BLaER1 (cell line): ENCODE measurements at regions not wholly inside any gene's neighbourhood (a gene's known extent, or its start where the extent isn't known, plus 50 kb on each side); places are given as distances from the start of the nearest gene placed in this dataset.
"Not testable (repeated sequence)": the region's sequence is repeated elsewhere in the genome, so short reads cannot be mapped to it uniquely, and the experiment has no call there.

Experiments used
- H3K27ac ChIP-seq: shearing (Covaris generic); formaldehyde crosslinking; 2 replicates; pipeline ENCODE4 v1.8.1; 2022
- H3K27me3 ChIP-seq: shearing (Covaris generic); formaldehyde crosslinking; 2 replicates; pipeline ENCODE4 v1.8.1; 2022
- H3K36me3 ChIP-seq: shearing (Covaris generic); formaldehyde crosslinking; 2 replicates; pipeline ENCODE4 v1.8.1; 2022
- H3K4me1 ChIP-seq: shearing (Covaris generic); formaldehyde crosslinking; 2 replicates; pipeline ENCODE4 v1.8.1; 2022
- H3K4me2 ChIP-seq: shearing (Covaris generic); formaldehyde crosslinking; 2 replicates; pipeline ENCODE4 v1.8.1; 2022
- H3K4me3 ChIP-seq: shearing (Covaris generic); formaldehyde crosslinking; 2 replicates; pipeline ENCODE4 v1.8.1; 2022
- H3K9ac ChIP-seq: shearing (Covaris generic); formaldehyde crosslinking; 2 replicates; pipeline ENCODE4 v1.8.1; 2022
- H3K9me3 ChIP-seq: shearing (Covaris generic); formaldehyde crosslinking; 2 replicates; pipeline ENCODE4 v1.8.1; 2022
- H4K20me1 ChIP-seq: shearing (Covaris generic); formaldehyde crosslinking; 2 replicates; pipeline ENCODE4 v1.8.1; 2022
- Cebpa-rat ChIP-seq: shearing (Covaris generic); IDR thresholded peaks from 2 replicates; pipeline ENCODE4 v1.8.1; 2022

DNA sequence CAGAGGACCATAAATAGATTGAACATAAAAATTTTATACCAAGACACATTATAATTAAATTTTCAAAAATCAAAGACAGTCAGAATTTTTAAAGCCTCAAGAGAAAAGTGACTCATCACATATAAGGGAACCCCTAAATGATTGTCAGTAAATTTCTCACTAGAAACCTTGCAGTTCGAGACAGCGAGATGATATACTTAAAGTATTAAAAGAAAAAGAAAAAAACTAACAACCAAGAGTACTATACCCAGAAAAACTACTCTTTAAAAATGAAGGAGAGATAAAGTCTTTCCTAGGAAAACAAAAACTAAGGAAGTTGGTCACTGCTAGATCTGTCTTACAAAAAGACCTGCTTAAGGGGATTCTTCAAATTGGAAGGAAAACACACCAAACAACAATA, 251.4 kb upstream of the MSX2 start:
- no peak overlapping the region for H3K4me3 ChIP-seq

DNA sequence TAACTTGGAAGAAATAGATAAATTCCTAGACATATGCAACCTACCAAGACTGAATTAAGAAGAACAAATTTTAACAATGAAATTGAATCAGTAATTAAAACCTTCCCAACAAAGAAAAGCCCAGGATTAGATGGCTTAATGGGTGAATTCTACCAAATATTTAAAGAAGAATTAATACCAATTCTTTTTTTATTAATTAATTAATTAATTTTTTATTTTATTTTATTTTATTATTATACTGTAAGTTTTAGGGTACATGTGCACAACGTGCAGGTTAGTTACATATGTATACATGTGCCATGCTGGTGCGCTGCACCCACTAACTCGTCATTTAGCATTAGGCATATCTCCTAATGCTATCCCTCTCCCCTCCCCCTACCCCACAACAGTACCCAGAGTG, 248.4 kb upstream of the MSX2 start:
- not testable (repeated sequence) for H3K4me2 ChIP-seq, H3K27ac ChIP-seq, H3K27me3 ChIP-seq, H3K36me3 ChIP-seq, H3K4me3 ChIP-seq, H4K20me1 ChIP-seq, H3K4me1 ChIP-seq, H3K9ac ChIP-seq
- peaks cover 27% of the 10 kb centered on the region for H3K9me3 ChIP-seq

More for the DNA sequence above, 251.4 kb upstream of the MSX2 start:
- H3K27me3 ChIP-seq, result no peaks in the 10 kb centered on the region
- no peak for TF ChIP-seq Cebpa-rat
- H3K9me3 ChIP-seq, result peaks cover 12% of the 10 kb centered on the region
- no peak overlapping the region for H3K27ac ChIP-seq
- H3K4me2 ChIP-seq, result no peak overlapping the region
- no peaks in the 10 kb centered on the region for H4K20me1 ChIP-seq
- no peaks in the 10 kb centered on the region for H3K36me3 ChIP-seq
- H3K9ac ChIP-seq, result no peak overlapping the region
- no peaks in the 10 kb centered on the region for H3K4me1 ChIP-seq

DNA sequence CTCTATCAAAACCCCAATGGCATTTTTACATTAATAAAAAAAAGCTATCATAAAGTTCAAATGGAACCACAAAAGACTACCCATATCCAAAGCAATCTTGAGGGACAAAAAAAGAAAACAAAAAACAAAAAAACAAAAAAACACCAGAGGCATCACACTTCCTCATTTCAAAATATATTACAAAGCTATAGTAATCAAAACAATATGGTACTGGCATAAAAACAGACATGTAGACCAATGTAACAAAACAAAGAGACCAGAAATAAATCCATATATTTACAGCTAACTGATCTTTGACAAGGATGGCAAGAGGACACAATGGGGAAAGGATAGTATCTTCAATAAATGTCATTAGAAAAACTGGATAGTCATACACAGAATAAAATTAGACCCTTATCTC, 245.1 kb upstream of the MSX2 start:
- H3K4me3 ChIP-seq, result no peak overlapping the region
- H3K36me3 ChIP-seq, result no peaks in the 10 kb centered on the region
- no peak overlapping the region for H3K9ac ChIP-seq
- peaks cover 18% of the 10 kb centered on the region for H3K9me3 ChIP-seq
- no peaks in the 10 kb centered on the region for H4K20me1 ChIP-seq
- H3K27me3 ChIP-seq, result no peaks in the 10 kb centered on the region
- TF ChIP-seq Cebpa-rat, result no peak
- no peaks in the 10 kb centered on the region for H3K4me1 ChIP-seq
- H3K4me2 ChIP-seq, result no peak overlapping the region
- no peak overlapping the region for H3K27ac ChIP-seq

DNA sequence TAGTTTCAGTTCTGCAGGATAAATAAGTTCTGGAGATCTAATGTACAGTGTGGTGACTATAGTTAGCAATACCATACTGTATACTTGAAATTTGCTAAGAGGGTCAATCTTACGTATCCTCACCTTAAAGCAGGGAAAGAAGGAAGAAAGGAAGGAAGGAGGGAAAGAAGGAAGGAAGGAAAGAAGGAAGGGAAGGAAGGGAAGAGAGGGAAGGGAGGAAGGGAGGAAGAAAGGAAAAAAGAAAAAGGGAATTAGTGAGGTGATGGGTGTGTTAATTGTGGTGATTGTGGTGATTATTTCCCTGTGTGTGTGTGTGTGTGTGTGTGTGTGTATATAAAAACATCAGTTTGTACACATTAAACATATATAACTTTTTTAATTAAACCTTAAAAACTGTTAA, 242.6 kb upstream of the MSX2 start:
- TF ChIP-seq Cebpa-rat, result no peak
- Histone ChIP-seq H4K20me1 (no peaks in the 10 kb centered on the region), H3K27ac (no peak overlapping the region), H3K9me3 (peaks cover 26% of the 10 kb centered on the region), H3K9ac (no peak overlapping the region), H3K4me1 (no peaks in the 10 kb centered on the region), H3K4me2 (no peak overlapping the region), H3K4me3 (no peak overlapping the region), H3K27me3 (no peaks in the 10 kb centered on the region), H3K36me3 (no peaks in the 10 kb centered on the region)

DNA sequence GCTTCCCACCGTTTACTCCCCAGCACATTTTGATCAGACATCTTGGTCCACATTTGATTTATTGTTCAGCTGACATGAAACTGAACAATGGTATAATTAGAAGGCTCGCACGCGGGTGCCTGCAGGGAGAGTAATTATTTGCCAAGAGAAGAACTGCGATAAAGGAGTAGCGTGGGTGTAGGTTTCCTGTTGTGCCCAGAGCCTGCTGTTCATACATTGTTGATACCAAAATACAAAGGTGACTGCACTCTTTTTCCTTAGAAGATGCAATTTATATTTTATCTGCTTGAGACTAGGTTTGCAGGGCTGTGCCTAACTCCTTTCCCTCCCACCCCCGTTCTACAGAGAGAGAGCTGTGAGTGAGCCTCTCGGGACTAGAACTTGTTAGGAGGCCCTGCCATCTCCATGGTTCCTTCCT, 241.8 kb upstream of the MSX2 start:
- no peaks in the 10 kb centered on the region for H3K36me3 ChIP-seq
- H3K4me3 ChIP-seq, result no peak overlapping the region
- H3K4me2 ChIP-seq, result no peak overlapping the region
- TF ChIP-seq Cebpa-rat, result no peak
- peaks cover 26% of the 10 kb centered on the region for H3K9me3 ChIP-seq
- no peak overlapping the region for H3K9ac ChIP-seq
- no peaks in the 10 kb centered on the region for H3K4me1 ChIP-seq
- no peak overlapping the region for H3K27ac ChIP-seq
- no peaks in the 10 kb centered on the region for H3K27me3 ChIP-seq
- no peaks in the 10 kb centered on the region for H4K20me1 ChIP-seq

DNA sequence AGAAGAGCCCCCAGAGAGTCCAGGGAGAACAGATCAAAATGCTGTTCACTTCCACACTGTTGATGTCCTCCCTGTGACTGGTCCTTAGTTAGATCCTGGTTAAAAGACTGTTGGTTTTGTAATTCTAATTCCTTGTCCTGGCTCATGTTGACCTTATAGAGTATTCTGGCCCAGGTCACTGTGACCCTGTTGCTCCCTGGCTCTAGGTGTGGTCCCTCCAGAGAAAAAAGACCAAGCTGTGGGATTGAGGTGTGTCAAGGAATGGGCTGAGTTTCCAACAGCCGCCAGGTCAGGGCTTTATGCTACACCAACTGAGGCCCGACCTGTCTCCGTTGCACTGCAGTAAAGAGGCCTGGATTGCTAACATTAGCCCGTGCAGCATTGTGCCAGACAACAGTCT, 241.0 kb upstream of the MSX2 start:
- H3K9me3 ChIP-seq, result peaks cover 26% of the 10 kb centered on the region

DNA sequence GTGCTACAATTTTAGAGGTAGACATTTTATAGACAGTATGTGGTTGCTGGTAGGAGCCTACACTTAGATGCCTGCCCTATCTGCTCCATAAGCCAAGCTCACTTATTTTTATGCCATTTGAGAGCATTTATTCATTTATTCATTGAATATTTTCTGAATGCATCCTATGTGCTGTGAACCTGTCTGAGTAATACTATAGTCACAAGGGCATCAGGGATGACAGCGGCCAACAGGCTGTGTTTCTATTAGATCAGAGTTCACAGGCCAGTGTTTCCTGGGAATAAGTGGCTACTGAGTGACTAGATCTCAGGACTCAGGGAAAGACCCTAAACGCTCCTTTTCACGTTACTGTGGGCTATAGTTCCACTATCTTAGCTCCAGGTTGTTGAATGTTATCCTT, 235.2 kb upstream of the MSX2 start:
- Histone ChIP-seq H3K4me1 (no peaks in the 10 kb centered on the region), H3K9ac (no peak overlapping the region), H3K9me3 (peaks cover 9% of the 10 kb centered on the region), H3K4me3 (no peak overlapping the region), H4K20me1 (no peaks in the 10 kb centered on the region), H3K27me3 (no peaks in the 10 kb centered on the region), H3K27ac (no peak overlapping the region), H3K4me2 (no peak overlapping the region), H3K36me3 (no peaks in the 10 kb centered on the region)
- TF ChIP-seq Cebpa-rat, result no peak

More for the DNA sequence above, 241.0 kb upstream of the MSX2 start:
- no peak overlapping the region for H3K27ac ChIP-seq
- TF ChIP-seq Cebpa-rat, result no peak
- H3K4me1 ChIP-seq, result no peaks in the 10 kb centered on the region
- no peaks in the 10 kb centered on the region for H3K36me3 ChIP-seq
- no peaks in the 10 kb centered on the region for H3K27me3 ChIP-seq
- no peaks in the 10 kb centered on the region for H4K20me1 ChIP-seq
- H3K9ac ChIP-seq, result no peak overlapping the region
- no peak overlapping the region for H3K4me2 ChIP-seq
- H3K4me3 ChIP-seq, result no peak overlapping the region

DNA sequence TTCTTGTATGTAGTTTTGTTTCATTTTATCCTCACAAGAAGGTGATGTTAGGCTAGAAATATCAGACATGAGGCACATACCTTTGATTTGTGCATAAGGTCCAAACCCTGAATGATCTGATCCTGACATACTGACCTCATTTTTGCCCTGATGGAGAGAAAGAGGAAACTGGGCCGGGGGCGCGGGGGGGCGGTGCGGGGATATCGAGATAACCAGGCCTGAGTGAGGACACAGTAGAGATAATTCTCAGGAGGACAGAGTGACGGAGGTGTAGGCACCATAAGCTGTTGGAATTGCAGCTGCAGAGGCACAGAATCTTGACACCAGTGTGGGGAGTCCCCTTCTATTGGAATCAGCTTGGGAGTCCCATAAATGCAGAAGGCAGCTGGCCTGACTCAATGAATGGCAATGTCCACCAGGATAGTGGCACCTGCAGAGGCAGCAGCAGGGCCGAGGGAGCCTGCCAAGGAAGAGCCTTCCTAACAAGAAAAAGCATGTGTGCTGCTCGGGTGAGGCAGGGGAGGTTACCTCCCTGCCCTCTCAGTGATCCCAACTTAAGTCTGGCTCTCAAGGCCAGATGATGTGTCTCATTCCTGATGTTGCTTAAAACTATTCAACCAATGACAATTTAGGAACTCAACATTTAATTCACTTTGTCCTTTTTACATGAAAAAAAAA, 234.3 kb upstream of the MSX2 start:
- Histone ChIP-seq H3K9ac (no peak overlapping the region), H3K36me3 (no peaks in the 10 kb centered on the region), H3K4me1 (no peaks in the 10 kb centered on the region), H3K27ac (no peak overlapping the region), H3K4me3 (no peak overlapping the region), H3K9me3 (peaks cover 3% of the 10 kb centered on the region; the same call in 1 of the 2 replicates), H3K27me3 (no peaks in the 10 kb centered on the region), H4K20me1 (no peaks in the 10 kb centered on the region), H3K4me2 (no peak overlapping the region)
- TF ChIP-seq Cebpa-rat, result no peak

DNA sequence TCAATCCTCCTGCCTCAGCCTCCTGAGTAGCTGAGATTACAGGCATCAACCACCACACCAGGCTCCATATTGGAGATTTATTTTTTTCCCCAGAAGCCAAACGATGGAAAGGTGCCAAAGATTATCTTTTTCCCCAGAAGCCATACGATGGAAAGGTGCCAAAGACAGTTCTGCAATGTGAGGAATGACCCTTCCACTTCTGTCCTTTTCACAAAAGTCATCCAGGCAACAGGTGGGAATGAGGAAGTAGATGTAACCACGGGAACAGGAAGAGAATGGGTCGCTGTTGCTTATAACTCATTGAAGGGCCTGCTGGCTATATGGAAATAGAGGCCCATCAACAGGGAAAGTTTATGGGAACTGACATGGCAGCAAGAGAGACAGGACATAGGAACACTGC, 233.7 kb upstream of the MSX2 start:
- Histone ChIP-seq H3K9ac (no peak overlapping the region), H3K27me3 (no peaks in the 10 kb centered on the region), H3K36me3 (no peaks in the 10 kb centered on the region), H3K4me2 (no peak overlapping the region), H3K4me3 (no peak overlapping the region), H3K9me3 (peaks cover 3% of the 10 kb centered on the region; the same call in 1 of the 2 replicates), H3K4me1 (no peaks in the 10 kb centered on the region), H4K20me1 (no peaks in the 10 kb centered on the region), H3K27ac (no peak overlapping the region)
- no peak for TF ChIP-seq Cebpa-rat

DNA sequence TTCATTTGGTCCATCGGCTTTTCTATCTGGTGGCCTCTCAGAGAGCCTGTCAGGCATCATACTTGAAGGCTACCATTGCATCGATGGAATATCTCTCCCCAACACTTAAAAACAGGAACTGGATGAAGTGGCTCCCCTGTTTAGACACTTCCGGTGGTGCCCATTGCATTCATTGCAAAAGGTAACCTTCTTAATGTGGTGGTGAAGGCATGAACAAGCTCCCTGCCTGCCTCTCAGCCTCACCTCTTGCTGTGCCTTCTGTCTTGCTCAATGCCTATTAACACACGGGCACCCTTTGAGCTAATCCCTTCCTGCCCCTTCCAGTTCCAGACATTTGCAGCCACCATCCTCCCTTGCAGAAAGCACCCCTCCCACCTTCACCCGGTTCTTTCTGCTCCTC, 233.1 kb upstream of the MSX2 start:
- Histone ChIP-seq H3K9ac (no peak overlapping the region), H3K36me3 (no peaks in the 10 kb centered on the region), H3K27me3 (no peaks in the 10 kb centered on the region), H3K4me2 (no peak overlapping the region), H3K4me1 (no peaks in the 10 kb centered on the region), H3K9me3 (peaks cover 3% of the 10 kb centered on the region; the same call in 1 of the 2 replicates), H3K27ac (no peak overlapping the region), H3K4me3 (no peak overlapping the region), H4K20me1 (no peaks in the 10 kb centered on the region)
- no peak for TF ChIP-seq Cebpa-rat

DNA sequence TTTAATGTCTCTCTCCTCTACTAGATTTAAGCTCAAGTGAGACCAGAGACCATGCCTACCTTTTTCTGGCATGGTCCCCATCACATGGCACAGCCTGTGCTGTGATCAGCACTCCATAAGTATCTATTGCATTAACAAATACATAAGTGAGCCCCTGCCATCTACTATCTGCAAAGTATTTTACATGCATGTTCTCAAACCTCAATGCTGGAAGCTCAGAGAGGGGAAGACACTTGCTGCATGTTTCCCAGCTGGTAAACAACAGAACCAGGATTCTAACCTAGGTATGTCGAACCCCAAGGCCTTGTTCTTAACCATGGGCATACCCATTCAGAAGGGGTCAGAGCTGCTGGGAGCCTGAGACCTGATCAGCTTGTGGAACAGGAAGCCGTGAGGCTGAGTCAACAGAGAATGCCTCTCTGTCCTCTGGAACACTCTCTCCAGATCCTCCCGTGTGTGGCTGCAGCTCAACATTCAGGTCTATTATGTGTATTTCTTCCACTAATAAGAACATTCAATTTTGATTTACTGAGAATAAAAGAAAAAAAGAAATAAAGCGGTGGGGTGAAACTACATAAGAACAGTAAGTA, 232.5 kb upstream of the MSX2 start:
- H3K9ac ChIP-seq, result no peak overlapping the region
- no peak overlapping the region for H3K4me3 ChIP-seq
- H3K27me3 ChIP-seq, result no peaks in the 10 kb centered on the region
- TF ChIP-seq Cebpa-rat, result no peak
- no peaks in the 10 kb centered on the region for H3K4me1 ChIP-seq
- no peaks in the 10 kb centered on the region for H3K9me3 ChIP-seq
- H3K4me2 ChIP-seq, result no peak overlapping the region
- H3K36me3 ChIP-seq, result no peaks in the 10 kb centered on the region
- H4K20me1 ChIP-seq, result no peaks in the 10 kb centered on the region
- no peak overlapping the region for H3K27ac ChIP-seq
